ENCODE measurements at regions not wholly inside any gene's neighbourhood (a gene's known extent, or its start where the extent isn't known, plus 50 kb on each side); places are given as distances from the start of the nearest gene placed in this dataset.

GRCh38 chr17:79179334-79179733 lies 104.7 kb downstream of the ENGASE start:
- TF ChIP-seq CTCF (IDR thresholded peaks at IDR 0.05): no peak
- no peak for TF ChIP-seq POLR2A (IDR thresholded peaks at IDR 0.05)
